Neural progenitor cell (in vitro differentiated cells): ENCODE measurements at regions not wholly inside any gene's neighbourhood (a gene's known extent, or its start where the extent isn't known, plus 50 kb on each side); places are given as distances from the start of the nearest gene placed in this dataset.

ENCODE experiments used
- DNase-seq: peaks from one replicate; pipeline ENCODE4 v3.0.0-alpha.2; 2016; ENCODE audit warnings: low spot score
- H2AFZ ChIP-seq: fragments of 200-600 bp; sonication (generic); replicated peaks from 2 replicates; pipeline ENCODE4 v1.6.1; 2016; ENCODE audit warnings: antibody characterized with exemption
- H3F3A ChIP-seq: fragments of 200-600 bp; sonication (generic); 2 replicates; pipeline ENCODE4 v1.6.1; 2016; ENCODE audit warnings: antibody characterized with exemption, low read depth
- H3K27ac ChIP-seq: fragments of 200-600 bp; sonication (generic); 2 replicates; pipeline ENCODE4 v1.5.1; 2016; ENCODE audit warnings: mild to moderate bottlenecking
- H3K27me3 ChIP-seq: fragments of 200-600 bp; sonication (generic); 2 replicates; pipeline ENCODE4 v1.6.1; 2016; ENCODE audit warnings: mild to moderate bottlenecking, moderate library complexity
- H3K36me3 ChIP-seq: fragments of 200-600 bp; sonication (generic); 2 replicates; pipeline ENCODE4 v1.5.1; 2016
- H3K4me1 ChIP-seq: fragments of 200-600 bp; sonication (generic); 2 replicates; pipeline ENCODE4 v1.6.1; 2016; ENCODE audit warnings: mixed run types
- H3K4me2 ChIP-seq: fragments of 200-600 bp; sonication (generic); 2 replicates; pipeline ENCODE4 v1.6.1; 2016
- H3K4me3 ChIP-seq: fragments of 200-600 bp; sonication (generic); 2 replicates; pipeline ENCODE4 v1.5.1; 2016
- H3K79me2 ChIP-seq: fragments of 200-600 bp; sonication (generic); 2 replicates; pipeline ENCODE4 v1.6.1; 2016; ENCODE audit warnings: low read depth
- H3K9ac ChIP-seq: fragments of 200-600 bp; sonication (generic); 2 replicates; pipeline ENCODE4 v1.6.1; 2016
- H3K9me3 ChIP-seq: fragments of 200-600 bp; sonication (generic); 2 replicates; pipeline ENCODE4 v1.5.1; 2016; ENCODE audit warnings: low read depth
- H4K20me1 ChIP-seq: fragments of 200-600 bp; sonication (generic); 2 replicates; pipeline ENCODE4 v1.6.1; 2016; ENCODE audit warnings: low read depth
- H3K27ac Mint-ChIP-seq: 3 replicates; pipeline ENCODE4 v1.8.0; 2021; ENCODE audit warnings: mixed read lengths
- H3K27me3 Mint-ChIP-seq: 2 replicates; pipeline ENCODE4 v1.8.0; 2022; ENCODE audit warnings: low read depth, mild to moderate bottlenecking, inconsistent platforms, moderate library complexity, mixed read lengths; ENCODE audit not compliant: insufficient read depth
- H3K36me3 Mint-ChIP-seq: 3 replicates; pipeline ENCODE4 v1.8.0; 2021; ENCODE audit warnings: mixed read lengths
- H3K4me1 Mint-ChIP-seq: 3 replicates; pipeline ENCODE4 v1.8.0; 2021; ENCODE audit warnings: mixed read lengths
- H3K4me3 Mint-ChIP-seq: 3 replicates; pipeline ENCODE4 v1.8.0; 2021; ENCODE audit warnings: mild to moderate bottlenecking, moderate library complexity, mixed read lengths
- H3K9me3 Mint-ChIP-seq: 3 replicates; pipeline ENCODE4 v1.8.0; 2020; ENCODE audit warnings: mixed read lengths
- EZH2 ChIP-seq: fragments of 200-600 bp; sonication (generic); IDR thresholded peaks from 2 replicates; pipeline ENCODE4 v1.6.1; 2017; ENCODE audit warnings: antibody characterized with exemption, mild to moderate bottlenecking, moderate library complexity
- EZH2phosphoT487 ChIP-seq: fragments of 200-600 bp; sonication (generic); IDR thresholded peaks from 2 replicates; pipeline ENCODE4 v1.6.1; 2017; ENCODE audit warnings: antibody characterized with exemption
- TF ChIP-seq, protein P1 (sequence below): fragments of 200-600 bp; sonication (generic); IDR thresholded peaks from 2 replicates; pipeline ENCODE4 v1.5.1; 2017; ENCODE audit warnings: antibody characterized with exemption, mild to moderate bottlenecking

DNA sequence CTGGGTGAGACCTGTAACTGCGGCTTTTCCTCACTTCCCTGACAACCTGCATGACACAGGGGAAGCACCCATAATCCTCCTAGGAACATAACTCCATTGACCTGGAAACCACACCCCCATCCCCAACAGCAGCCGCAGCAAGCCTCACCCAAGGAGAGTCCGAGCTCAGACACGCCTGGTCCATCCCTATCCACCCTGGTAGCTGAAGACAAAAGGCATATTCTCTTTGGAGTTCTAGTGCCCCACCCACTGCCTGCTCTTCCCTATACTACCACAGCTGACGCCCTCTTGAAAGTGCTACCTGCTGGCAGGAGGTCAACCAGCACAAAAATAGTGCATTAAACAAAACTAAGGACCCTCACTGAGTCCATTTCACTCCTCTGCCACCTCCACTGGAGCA is 1080.9 kb upstream of the IGFBP7 start:
- Histone ChIP-seq H3K4me3 (no peak overlapping the region), H3K36me3 (no peaks in the 10 kb centered on the region), H3K79me2 (no peaks in the 10 kb centered on the region), H3K27me3 (no peaks in the 10 kb centered on the region), H3K9me3 (no peaks in the 10 kb centered on the region), H2AFZ (no peak overlapping the region), H3K9ac (no peak overlapping the region), H3K27ac (no peak overlapping the region), H4K20me1 (no peaks in the 10 kb centered on the region), H3K4me1 (no peaks in the 10 kb centered on the region), H3F3A (peaks cover 7% of the 10 kb centered on the region), H3K4me2 (no peak overlapping the region)
- no peaks in the 10 kb centered on the region for H3K27me3 Mint-ChIP-seq
- TF ChIP-seq EZH2 (no peak), EZH2phosphoT487 (no peak)
- TF ChIP-seq, protein P1, sequence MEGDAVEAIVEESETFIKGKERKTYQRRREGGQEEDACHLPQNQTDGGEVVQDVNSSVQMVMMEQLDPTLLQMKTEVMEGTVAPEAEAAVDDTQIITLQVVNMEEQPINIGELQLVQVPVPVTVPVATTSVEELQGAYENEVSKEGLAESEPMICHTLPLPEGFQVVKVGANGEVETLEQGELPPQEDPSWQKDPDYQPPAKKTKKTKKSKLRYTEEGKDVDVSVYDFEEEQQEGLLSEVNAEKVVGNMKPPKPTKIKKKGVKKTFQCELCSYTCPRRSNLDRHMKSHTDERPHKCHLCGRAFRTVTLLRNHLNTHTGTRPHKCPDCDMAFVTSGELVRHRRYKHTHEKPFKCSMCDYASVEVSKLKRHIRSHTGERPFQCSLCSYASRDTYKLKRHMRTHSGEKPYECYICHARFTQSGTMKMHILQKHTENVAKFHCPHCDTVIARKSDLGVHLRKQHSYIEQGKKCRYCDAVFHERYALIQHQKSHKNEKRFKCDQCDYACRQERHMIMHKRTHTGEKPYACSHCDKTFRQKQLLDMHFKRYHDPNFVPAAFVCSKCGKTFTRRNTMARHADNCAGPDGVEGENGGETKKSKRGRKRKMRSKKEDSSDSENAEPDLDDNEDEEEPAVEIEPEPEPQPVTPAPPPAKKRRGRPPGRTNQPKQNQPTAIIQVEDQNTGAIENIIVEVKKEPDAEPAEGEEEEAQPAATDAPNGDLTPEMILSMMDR: no peak
- H3K4me3 Mint-ChIP-seq: no peak overlapping the region
- no peaks in the 10 kb centered on the region for H3K36me3 Mint-ChIP-seq
- DNase-seq: no peak
- H3K9me3 Mint-ChIP-seq: no peaks in the 10 kb centered on the region
- no peak overlapping the region for H3K27ac Mint-ChIP-seq
- H3K4me1 Mint-ChIP-seq: peaks cover 4% of the 10 kb centered on the region

DNA sequence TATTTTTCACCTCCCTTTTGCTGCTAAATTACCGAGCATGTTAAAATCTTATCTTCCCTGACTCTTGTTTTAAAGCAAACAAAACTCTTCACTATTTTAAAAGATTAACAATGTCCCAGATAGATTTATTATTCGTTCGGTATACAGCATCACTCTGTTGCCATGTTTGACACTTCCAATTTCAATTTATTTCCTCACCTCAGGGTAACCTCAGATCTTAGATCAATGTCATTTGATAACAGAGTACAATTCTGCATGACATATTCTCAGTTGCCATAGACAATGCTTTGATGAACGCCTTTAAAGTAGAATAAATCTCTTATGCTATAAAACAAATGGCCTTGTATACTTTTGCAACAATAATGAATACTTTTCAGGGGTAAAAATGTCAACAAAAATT is 1078.1 kb upstream of the IGFBP7 start:
- H3K27ac Mint-ChIP-seq: no peak overlapping the region
- H3K9me3 ChIP-seq: no peaks in the 10 kb centered on the region

DNA sequence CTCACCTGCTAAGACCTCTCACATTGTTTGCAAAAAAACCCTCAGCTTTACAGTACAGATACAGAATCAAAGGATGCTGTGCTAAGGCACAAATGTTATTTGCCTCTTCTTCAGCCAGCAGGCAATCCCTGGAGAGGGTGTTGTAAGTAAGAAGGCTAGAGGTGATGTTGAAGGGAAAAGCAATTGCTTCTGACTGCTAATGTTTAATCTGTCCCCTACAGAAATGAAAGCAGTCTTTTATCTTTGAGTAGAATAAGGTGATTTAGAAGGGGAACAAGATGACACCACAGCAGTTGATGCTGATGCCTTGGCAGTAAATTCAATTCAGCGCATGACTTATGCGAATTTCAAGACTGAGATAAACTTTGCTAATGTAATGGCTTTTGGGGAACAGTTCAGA is 1064.8 kb upstream of the IGFBP7 start:
- no peaks in the 10 kb centered on the region for H3K36me3 Mint-ChIP-seq
- Histone ChIP-seq H3F3A (no peaks in the 10 kb centered on the region), H3K27me3 (no peaks in the 10 kb centered on the region), H3K4me2 (no peak overlapping the region), H3K79me2 (no peaks in the 10 kb centered on the region), H4K20me1 (no peaks in the 10 kb centered on the region), H3K9me3 (no peaks in the 10 kb centered on the region), H3K9ac (no peak overlapping the region), H3K27ac (no peak overlapping the region), H3K4me1 (no peaks in the 10 kb centered on the region), H3K36me3 (no peaks in the 10 kb centered on the region), H2AFZ (peak overlapping the region; percentile 42), H3K4me3 (no peak overlapping the region)
- no peak for DNase-seq
- no peak overlapping the region for H3K27ac Mint-ChIP-seq
- H3K4me3 Mint-ChIP-seq: no peak overlapping the region
- no peaks in the 10 kb centered on the region for H3K27me3 Mint-ChIP-seq
- no peaks in the 10 kb centered on the region for H3K4me1 Mint-ChIP-seq
- H3K9me3 Mint-ChIP-seq: peaks cover 2% of the 10 kb centered on the region
- TF ChIP-seq, protein P1: no peak
- no peak for TF ChIP-seq EZH2
- TF ChIP-seq EZH2phosphoT487: no peak

More for the DNA sequence above, 1078.1 kb upstream of the IGFBP7 start:
- H3K9me3 Mint-ChIP-seq: peaks cover 4% of the 10 kb centered on the region
- Histone ChIP-seq H3K4me3 (no peak overlapping the region), H3K27me3 (no peaks in the 10 kb centered on the region), H3K9ac (no peak overlapping the region), H3K27ac (no peak overlapping the region), H3K4me2 (no peak overlapping the region), H3K36me3 (no peaks in the 10 kb centered on the region), H3K4me1 (no peaks in the 10 kb centered on the region), H3K79me2 (no peaks in the 10 kb centered on the region), H3F3A (no peaks in the 10 kb centered on the region), H2AFZ (no peak overlapping the region), H4K20me1 (no peaks in the 10 kb centered on the region)
- no peaks in the 10 kb centered on the region for H3K27me3 Mint-ChIP-seq
- no peaks in the 10 kb centered on the region for H3K36me3 Mint-ChIP-seq
- no peak overlapping the region for H3K4me3 Mint-ChIP-seq
- H3K4me1 Mint-ChIP-seq: peaks cover 4% of the 10 kb centered on the region
- TF ChIP-seq EZH2phosphoT487: no peak
- TF ChIP-seq, protein P1: no peak
- TF ChIP-seq EZH2: no peak
- DNase-seq: no peak
